CD4-positive, CD25-positive, alpha-beta regulatory T cell (primary cell): ENCODE measurements at regions not wholly inside any gene's neighbourhood (a gene's known extent, or its start where the extent isn't known, plus 50 kb on each side); places are given as distances from the start of the nearest gene placed in this dataset.

ENCODE experiments used
- ATAC-seq, 2 donors: fragments of 150-1000 bp; cut with Tn5 transposase; one replicate each; pipeline ENCODE4 v1.10.0; 2021; ENCODE audit warnings: low read depth in 2 of 2, moderate number of reproducible peaks in 2 of 2, moderate library complexity in 1 of 2
- DNase-seq, 3 donors: peaks; one replicate each; pipeline versions ENCODE4 v3.0.0 to v3.0.0-alpha.2; 2012 to 2022; ENCODE audit warnings: mixed read lengths in 1 of 3
- H3K27ac ChIP-seq: one replicate; pipeline ENCODE4 v1.7.0; 2013; ENCODE audit warnings: mild to moderate bottlenecking, low read length; ENCODE audit not compliant: insufficient read depth, poor library complexity, severe bottlenecking
- H3K27me3 ChIP-seq: one replicate; pipeline ENCODE4 v1.7.0; 2013; ENCODE audit warnings: low read length; ENCODE audit not compliant: control insufficient read depth, insufficient read depth
- H3K36me3 ChIP-seq: one replicate; pipeline ENCODE4 v1.7.0; 2013; ENCODE audit warnings: mild to moderate bottlenecking, low read length, moderate library complexity; ENCODE audit not compliant: control insufficient read depth, insufficient read depth
- H3K4me1 ChIP-seq: 2 replicates; pipeline ENCODE4 v1.7.0; 2013; ENCODE audit warnings: mild to moderate bottlenecking, low read length; ENCODE audit not compliant: insufficient read depth, control insufficient read depth, poor library complexity, severe bottlenecking
- H3K4me3 ChIP-seq: one replicate; pipeline ENCODE4 v1.7.0; 2013; ENCODE audit warnings: low read depth, mild to moderate bottlenecking, low read length, moderate library complexity
- H3K9me3 ChIP-seq, 2 experiments: 1 replicate in 1 of 2; 2 replicates in 1 of 2; pipeline ENCODE4 v1.7.0; 2013; ENCODE audit warnings: low read length in 2 of 2, mild to moderate bottlenecking in 1 of 2, moderate library complexity in 1 of 2; ENCODE audit not compliant: control insufficient read depth in 2 of 2
- H3K27ac Mint-ChIP-seq, 3 donors: one replicate each; pipeline ENCODE4 v1.8.0; 2020 to 2022; ENCODE audit warnings: mild to moderate bottlenecking in 3 of 3, mixed read lengths in 3 of 3, moderate library complexity in 2 of 3
- H3K27me3 Mint-ChIP-seq: one replicate; pipeline ENCODE4 v1.8.0; 2022; ENCODE audit warnings: mild to moderate bottlenecking, mixed read lengths
- H3K36me3 Mint-ChIP-seq: one replicate; pipeline ENCODE4 v1.8.0; 2020; ENCODE audit warnings: mixed read lengths
- H3K4me1 Mint-ChIP-seq, 4 donors: one replicate each; pipeline ENCODE4 v1.8.0; 2020 to 2022; ENCODE audit warnings: mixed read lengths in 4 of 4, mild to moderate bottlenecking in 1 of 4
- H3K4me3 Mint-ChIP-seq, 4 donors: one replicate each; pipeline ENCODE4 v1.8.0; 2020 to 2022; ENCODE audit warnings: mild to moderate bottlenecking in 4 of 4, mixed read lengths in 4 of 4, moderate library complexity in 3 of 4
- H3K9me3 Mint-ChIP-seq, 7 donors: one replicate each; pipeline ENCODE4 v1.8.0; 2020 to 2022; ENCODE audit warnings: mixed read lengths in 7 of 7, mild to moderate bottlenecking in 3 of 7, moderate library complexity in 2 of 7

DNA sequence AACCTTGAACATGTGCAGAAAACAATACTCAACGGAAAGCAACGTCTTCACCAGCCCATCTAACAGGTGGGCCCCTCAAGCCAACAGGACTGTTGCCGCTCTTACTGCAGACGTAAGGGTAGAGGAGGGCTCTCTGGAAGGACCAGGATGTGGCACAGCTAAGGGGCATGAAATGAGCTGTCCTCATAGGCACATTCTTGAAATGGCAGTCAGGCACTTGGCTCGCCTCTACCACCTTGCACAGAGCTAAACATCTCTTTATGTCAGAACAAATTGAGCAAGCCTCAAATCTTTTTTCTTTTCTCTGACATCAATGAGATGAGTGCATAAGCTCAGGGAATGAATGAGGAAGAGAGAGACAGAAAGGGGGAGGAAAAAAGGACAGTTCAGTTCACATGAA, 86.4 kb upstream of the ESRRG start:
- Mint-ChIP-seq H3K36me3 (no peaks in the 10 kb centered on the region), H3K27me3 (no peaks in the 10 kb centered on the region), H3K4me1 (no peaks in the 10 kb centered on the region), H3K4me3 (no peak overlapping the region), H3K27ac (no peak overlapping the region), H3K9me3 (peaks cover 0 to 9% (median 2%) of the 10 kb centered on the region in 7 donors)
- no peaks in the 10 kb centered on the region for H3K4me1 ChIP-seq
- H3K36me3 ChIP-seq: no peaks in the 10 kb centered on the region
- H3K4me3 ChIP-seq: no peak overlapping the region
- no peaks in the 10 kb centered on the region for H3K9me3 ChIP-seq
- no peak overlapping the region for H3K27ac ChIP-seq
- no peak for DNase-seq
- no peak for ATAC-seq
- no peaks in the 10 kb centered on the region for H3K27me3 ChIP-seq

DNA sequence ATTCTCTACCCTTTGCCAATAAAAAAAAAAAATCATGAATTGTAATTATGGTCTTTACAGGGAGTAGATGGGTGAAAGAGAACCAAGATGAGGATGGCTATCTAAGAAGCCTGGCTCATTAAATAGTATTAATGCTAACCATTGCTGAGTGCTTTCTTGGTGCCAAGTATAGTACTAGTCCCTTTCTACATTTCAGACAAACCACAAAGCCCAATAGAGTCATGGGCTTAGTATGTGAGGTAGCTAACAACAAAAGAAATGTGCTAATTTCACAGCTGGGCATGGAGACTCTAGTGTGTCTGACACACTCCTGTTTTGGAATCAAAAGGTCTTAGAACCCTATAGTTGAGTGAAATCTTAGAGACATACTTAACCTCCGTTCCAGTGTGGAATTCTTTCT, 84.5 kb upstream of the ESRRG start:
- Histone ChIP-seq H3K4me1 (no peaks in the 10 kb centered on the region), H3K9me3 (no peaks in the 10 kb centered on the region), H3K4me3 (no peak overlapping the region), H3K27me3 (no peaks in the 10 kb centered on the region), H3K36me3 (no peaks in the 10 kb centered on the region), H3K27ac (no peak overlapping the region)
- H3K4me1 Mint-ChIP-seq: no peaks in the 10 kb centered on the region
- no peaks in the 10 kb centered on the region for H3K27me3 Mint-ChIP-seq
- H3K27ac Mint-ChIP-seq: no peak overlapping the region
- peaks cover 0 to 10% (median 2%) of the 10 kb centered on the region in 7 donors for H3K9me3 Mint-ChIP-seq
- ATAC-seq: no peak
- no peak overlapping the region for H3K4me3 Mint-ChIP-seq
- no peak for DNase-seq
- no peaks in the 10 kb centered on the region for H3K36me3 Mint-ChIP-seq

DNA sequence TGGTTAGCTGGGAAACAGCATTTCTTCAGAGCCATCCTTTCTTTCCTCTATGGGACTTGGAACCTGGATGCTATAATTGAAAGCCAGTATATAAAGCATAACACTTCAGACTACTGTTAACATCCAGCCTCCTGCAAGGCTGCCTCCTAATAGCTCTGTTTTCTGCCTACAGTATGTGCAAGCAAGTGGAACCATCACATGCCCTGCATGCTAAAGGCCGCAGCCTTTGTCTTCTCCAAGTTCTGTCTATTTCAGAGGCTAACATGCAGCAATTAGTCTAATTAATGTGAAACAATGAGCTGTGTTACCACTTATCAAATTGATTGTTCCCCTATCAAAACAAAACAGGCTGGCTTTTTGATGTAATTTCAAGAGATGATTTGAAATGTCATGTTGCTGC, 82.7 kb upstream of the ESRRG start:
- Mint-ChIP-seq H3K27ac (no peak overlapping the region), H3K4me3 (no peak overlapping the region), H3K9me3 (peaks cover 0 to 13% (median 7%) of the 10 kb centered on the region in 7 donors), H3K4me1 (no peaks in the 10 kb centered on the region), H3K36me3 (no peaks in the 10 kb centered on the region), H3K27me3 (no peaks in the 10 kb centered on the region)
- Histone ChIP-seq H3K27ac (no peak overlapping the region), H3K27me3 (no peaks in the 10 kb centered on the region), H3K36me3 (no peaks in the 10 kb centered on the region), H3K4me1 (no peaks in the 10 kb centered on the region), H3K9me3 (peaks cover 0 to 2% of the 10 kb centered on the region in 2 experiments), H3K4me3 (no peak overlapping the region)
- ATAC-seq (no peak), DNase-seq (no peak)

DNA sequence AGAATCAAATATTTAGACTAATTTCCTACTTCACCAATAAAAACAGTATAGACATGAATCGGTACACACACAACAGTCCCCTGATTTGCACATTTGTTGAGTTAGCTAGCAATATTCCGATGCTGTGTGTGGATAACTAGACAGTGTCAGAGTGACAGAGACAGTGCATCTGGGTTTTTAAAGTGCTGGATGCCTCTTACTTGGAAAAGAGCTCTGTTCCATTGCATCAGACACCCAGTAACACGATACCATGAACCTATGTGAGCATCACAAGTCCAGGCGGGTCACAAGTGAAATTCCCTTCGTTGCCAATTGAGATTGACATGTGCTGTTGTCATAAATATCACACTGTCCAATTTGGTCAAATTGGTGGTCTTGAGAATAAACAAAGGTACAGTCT, 82.0 kb upstream of the ESRRG start:
- H3K36me3 ChIP-seq: no peaks in the 10 kb centered on the region
- no peaks in the 10 kb centered on the region for H3K4me1 ChIP-seq
- H3K9me3 ChIP-seq: peaks cover 0 to 2% of the 10 kb centered on the region in 2 experiments
- H3K36me3 Mint-ChIP-seq: no peaks in the 10 kb centered on the region
- no peak for DNase-seq
- no peaks in the 10 kb centered on the region for H3K4me1 Mint-ChIP-seq
- no peak overlapping the region for H3K27ac Mint-ChIP-seq
- peaks cover 0 to 13% (median 7%) of the 10 kb centered on the region in 7 donors for H3K9me3 Mint-ChIP-seq
- no peaks in the 10 kb centered on the region for H3K27me3 Mint-ChIP-seq
- H3K27ac ChIP-seq: no peak overlapping the region
- H3K27me3 ChIP-seq: no peaks in the 10 kb centered on the region
- H3K4me3 Mint-ChIP-seq: no peak overlapping the region
- no peak for ATAC-seq
- no peak overlapping the region for H3K4me3 ChIP-seq

DNA sequence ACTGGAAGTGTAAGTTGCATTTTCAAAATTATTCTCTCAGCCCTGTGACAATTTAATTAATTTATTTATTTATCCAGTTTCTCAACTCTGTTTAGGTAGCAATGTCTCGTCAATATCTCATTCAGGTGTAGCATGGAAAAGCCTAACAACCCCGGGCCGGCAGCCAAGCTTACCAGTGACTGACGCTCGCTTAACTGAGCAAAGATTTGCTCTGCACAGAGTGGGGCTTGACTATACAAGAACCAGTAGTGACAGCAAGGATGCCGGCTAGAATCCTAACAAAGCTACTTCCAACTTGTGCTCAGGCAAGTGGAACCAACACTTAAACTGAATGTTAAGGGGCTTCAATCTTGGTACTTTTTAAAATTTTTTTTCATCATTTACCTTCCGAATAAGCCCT, 80.9 kb upstream of the ESRRG start:
- no peak overlapping the region for H3K4me3 ChIP-seq
- Mint-ChIP-seq H3K9me3 (peaks cover 0 to 13% (median 9%) of the 10 kb centered on the region in 7 donors), H3K36me3 (no peaks in the 10 kb centered on the region), H3K4me3 (no peak overlapping the region), H3K4me1 (no peaks in the 10 kb centered on the region), H3K27ac (no peak overlapping the region), H3K27me3 (no peaks in the 10 kb centered on the region)
- no peaks in the 10 kb centered on the region for H3K4me1 ChIP-seq
- no peak for ATAC-seq
- no peaks in the 10 kb centered on the region for H3K27me3 ChIP-seq
- H3K36me3 ChIP-seq: no peaks in the 10 kb centered on the region
- no peak for DNase-seq
- H3K27ac ChIP-seq: no peak overlapping the region
- peaks cover 0 to 2% of the 10 kb centered on the region in 2 experiments for H3K9me3 ChIP-seq

DNA sequence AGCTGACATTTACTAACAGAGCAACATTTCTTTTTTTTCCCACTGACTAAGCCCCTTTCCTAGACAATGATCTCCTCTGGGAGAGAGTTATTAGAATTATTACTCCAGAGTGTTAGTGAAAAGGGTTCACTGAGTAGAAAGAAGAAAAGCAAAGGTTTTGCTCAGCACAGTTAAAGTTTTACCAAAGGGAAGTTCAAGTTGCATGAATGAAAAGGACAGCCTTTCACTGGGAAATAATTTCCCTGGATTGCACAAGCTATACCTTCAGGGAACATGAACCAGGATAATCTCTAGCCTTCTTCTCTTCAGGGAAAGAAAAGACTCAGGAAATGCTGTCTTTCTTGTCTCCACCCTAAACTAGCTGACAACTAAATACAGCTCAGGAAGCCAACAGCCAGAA, 71.4 kb upstream of the ESRRG start:
- Mint-ChIP-seq H3K4me1 (no peaks in the 10 kb centered on the region), H3K4me3 (no peak overlapping the region), H3K36me3 (no peaks in the 10 kb centered on the region), H3K9me3 (peaks cover 2 to 8% (median 5%) of the 10 kb centered on the region in 7 donors), H3K27me3 (no peaks in the 10 kb centered on the region), H3K27ac (no peak overlapping the region)
- Histone ChIP-seq H3K36me3 (no peaks in the 10 kb centered on the region), H3K4me3 (no peak overlapping the region), H3K27ac (no peak overlapping the region), H3K27me3 (no peaks in the 10 kb centered on the region), H3K4me1 (no peaks in the 10 kb centered on the region), H3K9me3 (no peaks in the 10 kb centered on the region)
- DNase-seq: no peak
- ATAC-seq: no peak

DNA sequence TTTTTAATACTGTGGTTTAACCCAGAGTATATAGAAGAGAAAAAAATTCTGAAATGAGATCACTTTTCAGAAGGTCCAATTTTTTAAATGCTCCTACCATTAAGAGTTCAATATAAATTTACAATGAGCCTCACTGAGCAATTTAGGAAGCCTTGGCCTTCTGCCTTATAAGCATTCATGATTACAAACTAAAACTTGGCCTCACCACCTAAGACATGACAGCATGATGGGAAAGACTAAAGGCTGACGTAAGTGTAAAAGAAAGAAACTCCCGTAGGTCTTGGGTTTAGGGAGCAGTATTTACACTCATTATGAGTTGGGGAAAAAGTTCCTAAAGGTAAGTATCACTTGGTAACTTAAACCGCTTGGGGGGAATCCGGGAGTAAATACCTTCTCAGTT, 70.7 kb upstream of the ESRRG start:
- Mint-ChIP-seq H3K27ac (no peak overlapping the region), H3K27me3 (no peaks in the 10 kb centered on the region), H3K4me3 (no peak overlapping the region), H3K36me3 (no peaks in the 10 kb centered on the region), H3K9me3 (peaks cover 0 to 8% (median 5%) of the 10 kb centered on the region in 7 donors), H3K4me1 (no peaks in the 10 kb centered on the region)
- Histone ChIP-seq H3K27ac (no peak overlapping the region), H3K4me1 (no peaks in the 10 kb centered on the region), H3K9me3 (no peaks in the 10 kb centered on the region), H3K27me3 (no peaks in the 10 kb centered on the region), H3K4me3 (no peak overlapping the region), H3K36me3 (no peaks in the 10 kb centered on the region)
- ATAC-seq (no peak), DNase-seq (no peak)

DNA sequence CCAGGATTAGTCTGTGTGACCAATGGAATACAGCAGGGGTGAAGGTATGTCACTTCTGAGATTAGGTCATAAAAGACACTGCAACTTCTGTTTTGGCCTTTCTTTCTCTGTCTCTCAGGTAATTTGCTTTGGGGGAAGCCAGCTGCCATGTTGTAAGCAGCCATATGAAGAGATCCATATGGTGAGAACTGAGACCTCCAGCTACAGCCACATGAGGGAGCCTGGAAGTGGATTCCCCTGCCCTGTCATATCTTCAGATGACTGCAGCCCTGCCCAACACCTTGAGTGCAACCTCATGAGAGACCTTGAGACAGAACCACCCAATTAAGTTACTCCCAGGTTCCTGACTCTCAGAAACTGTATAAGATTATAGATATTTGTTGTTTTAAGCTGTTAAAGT, 70.1 kb upstream of the ESRRG start:
- ATAC-seq (no peak), DNase-seq (no peak)
- Mint-ChIP-seq H3K4me3 (no peak overlapping the region), H3K36me3 (no peaks in the 10 kb centered on the region), H3K4me1 (no peaks in the 10 kb centered on the region), H3K27me3 (no peaks in the 10 kb centered on the region), H3K27ac (no peak overlapping the region), H3K9me3 (peaks cover under 1 to 8% (median 4%) of the 10 kb centered on the region in 7 donors)
- Histone ChIP-seq H3K36me3 (no peaks in the 10 kb centered on the region), H3K4me1 (no peaks in the 10 kb centered on the region), H3K27ac (no peak overlapping the region), H3K9me3 (no peaks in the 10 kb centered on the region), H3K4me3 (no peak overlapping the region), H3K27me3 (no peaks in the 10 kb centered on the region)
